NCI-H2107 treated with DMSO at 0.1 percent for 48 hours (cell line): ENCODE measurements at regions not wholly inside any gene's neighbourhood (a gene's known extent, or its start where the extent isn't known, plus 50 kb on each side); places are given as distances from the start of the nearest gene placed in this dataset.
"Not testable (repeated sequence)": the region's sequence is repeated elsewhere in the genome, so short reads cannot be mapped to it uniquely, and the experiment has no call there.

Source experiments
- DNase-seq: peaks from one replicate; lab custom pipeline; 2025; ENCODE audit not compliant: unreplicated experiment; lab: John Stamatoyannopoulos, UW

DNA sequence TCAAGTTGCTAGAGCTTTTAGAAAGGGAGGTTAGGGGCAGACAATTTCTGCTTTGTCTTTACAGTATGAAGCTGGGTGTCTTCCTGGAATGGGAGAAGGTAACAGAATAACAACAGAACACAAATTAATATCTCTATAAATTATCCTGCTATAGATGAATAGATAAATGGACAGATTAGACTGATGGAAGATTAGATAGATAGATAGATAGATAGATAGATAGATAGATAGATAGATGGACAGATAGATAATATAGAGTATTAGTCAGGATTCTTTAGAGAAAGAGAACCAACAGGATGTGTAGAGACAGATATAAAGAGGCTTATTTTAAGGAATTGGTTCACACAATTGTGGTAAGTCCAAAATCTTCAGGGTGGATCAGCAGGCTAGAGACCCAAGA lies 302.2 kb downstream of the BCL11A start:
- no peak for DNase-seq

- DNase-seq = no peak
Observed at GRCh38 chr2:60249879-60250278, 303.6 kb downstream of the BCL11A start.

- no peak for DNase-seq
Observed at GRCh38 chr2:60247471-60247870, 306.0 kb downstream of the BCL11A start.

DNA sequence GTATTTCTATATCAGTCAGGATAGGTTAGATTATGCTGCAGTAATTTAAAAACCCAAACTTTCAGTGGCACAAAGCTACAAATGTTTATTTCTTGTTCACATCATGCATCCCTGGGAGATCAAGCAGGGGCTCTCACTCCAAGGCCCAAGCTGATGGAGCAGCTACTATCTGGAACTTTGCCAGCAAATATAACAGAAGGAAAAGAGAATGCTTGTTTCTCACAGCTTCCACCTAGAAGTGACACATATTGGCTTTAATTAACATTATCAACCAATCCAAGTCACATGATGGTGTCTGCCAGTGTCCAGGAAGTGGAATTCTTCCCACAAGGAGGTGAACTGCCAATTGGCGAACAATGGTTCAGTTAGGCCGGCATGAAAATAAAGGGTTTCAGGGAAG lies 306.9 kb downstream of the BCL11A start:
- DNase-seq = no peak

DNA sequence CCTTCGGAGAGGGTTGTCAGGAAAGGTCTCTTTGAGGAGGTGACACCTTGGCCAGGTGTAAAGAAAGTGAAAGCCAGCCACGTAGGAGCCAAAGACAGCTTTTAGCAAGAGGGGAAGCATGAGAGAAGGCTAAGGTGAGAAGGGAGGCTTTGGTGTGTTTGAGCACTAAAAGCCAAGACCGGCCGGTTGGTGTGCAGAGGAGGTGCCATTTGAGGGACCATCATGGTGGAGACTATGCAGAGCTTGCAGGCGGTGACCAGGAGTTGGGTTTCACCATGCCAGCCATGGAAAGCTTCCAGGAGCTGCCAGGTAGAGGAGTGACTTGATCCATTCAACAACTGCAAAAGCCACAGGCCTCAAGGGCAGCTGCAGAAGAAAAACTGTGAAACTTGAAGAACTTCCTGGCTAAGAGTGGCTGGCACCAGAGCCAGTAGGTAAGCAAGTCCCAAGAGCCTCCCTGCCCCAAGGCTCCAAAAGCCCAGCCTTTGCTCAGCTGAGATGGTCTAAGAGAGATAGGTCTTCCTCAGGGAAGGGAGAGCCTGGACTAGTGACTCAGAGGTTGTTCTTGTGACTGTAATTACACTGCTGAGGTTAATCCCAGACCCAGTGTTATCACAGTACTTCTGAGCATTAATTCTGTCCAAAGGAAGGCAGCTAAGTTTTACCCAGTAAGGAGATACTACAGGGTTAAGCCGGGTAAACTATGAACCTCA lies 319.0 kb downstream of the BCL11A start:
- DNase-seq = no peak

GRCh38 chr2:60230596-60230995 lies 322.9 kb downstream of the BCL11A start:
- no peak for DNase-seq

GRCh38 chr2:60230037-60230436 lies 323.4 kb downstream of the BCL11A start:
- no peak for DNase-seq

DNA sequence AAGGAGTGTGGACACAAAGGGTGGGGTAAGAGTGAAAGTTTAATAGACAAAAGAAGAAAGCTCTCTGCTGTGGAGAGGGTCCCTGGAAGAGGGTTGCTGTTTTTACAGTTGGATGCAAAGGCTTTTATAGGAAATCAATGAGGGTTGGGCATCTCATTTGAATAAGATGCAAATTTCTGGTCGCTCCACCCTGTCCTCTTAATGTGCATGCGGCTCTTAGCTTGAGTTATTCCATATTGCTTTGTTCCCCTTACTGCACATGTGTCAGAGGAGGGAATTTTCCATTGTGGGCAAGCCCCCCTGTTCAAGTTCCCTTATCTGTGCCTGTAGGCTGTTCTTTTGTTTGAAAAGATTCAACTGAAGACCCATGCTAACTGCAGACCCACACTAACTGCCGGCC lies 326.5 kb downstream of the BCL11A start:
- no peak for DNase-seq

DNA sequence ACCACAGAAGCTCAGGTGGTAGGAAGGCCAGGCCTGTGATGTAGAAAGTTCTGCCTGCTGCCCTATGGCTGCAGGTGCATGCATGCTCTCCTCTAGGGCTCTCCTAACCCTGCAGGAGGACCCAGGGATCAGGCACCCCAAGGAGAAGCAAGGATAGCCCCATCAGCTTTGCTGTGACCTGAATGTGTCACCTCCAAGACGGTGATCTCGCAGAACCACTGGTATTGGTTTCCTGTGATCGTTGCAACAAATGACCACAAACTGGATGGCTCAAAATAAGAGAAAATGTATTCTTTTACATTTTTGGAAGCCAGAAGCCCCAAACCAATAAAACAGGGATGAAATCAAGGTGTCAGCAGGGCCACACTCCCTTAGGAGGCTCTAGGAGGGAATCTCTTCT lies 327.3 kb downstream of the BCL11A start:
- DNase-seq = no peak

- DNase-seq = no peak
Observed at GRCh38 chr2:60223859-60224258, 329.6 kb downstream of the BCL11A start.

- no peak for DNase-seq
Observed at GRCh38 chr2:60221098-60221497, 332.4 kb downstream of the BCL11A start.

GRCh38 chr2:60219536-60219935 lies 333.9 kb downstream of the BCL11A start:
- no peak for DNase-seq

- DNase-seq = no peak
Observed at GRCh38 chr2:60216452-60216995, 336.9 kb downstream of the BCL11A start.

DNA sequence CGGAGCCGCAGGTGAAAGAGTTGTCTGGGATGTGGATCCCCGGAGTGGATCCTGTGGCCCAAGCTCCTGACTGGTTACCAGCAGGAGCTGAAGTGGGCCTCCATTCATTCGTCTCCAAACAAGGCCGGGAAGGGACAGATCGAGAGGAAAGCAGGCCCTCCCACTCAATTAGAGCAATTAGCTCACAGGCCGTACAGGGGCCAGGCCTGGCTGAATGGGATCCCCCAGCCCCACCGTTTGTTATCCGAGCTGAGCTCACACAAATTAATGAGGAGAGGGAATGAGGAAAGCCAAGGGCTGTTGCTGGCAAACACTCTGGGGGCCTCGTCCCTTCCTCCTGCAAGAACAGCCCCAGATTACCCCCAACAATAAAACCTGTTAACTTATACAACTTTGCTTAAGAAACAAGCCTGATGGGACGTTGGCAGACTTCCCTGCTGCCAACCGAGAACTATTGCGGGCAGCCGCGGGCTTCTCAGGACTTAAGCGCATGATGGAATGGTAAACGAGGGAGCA lies 338.0 kb downstream of the BCL11A start:
- no peak for DNase-seq

- no peak for DNase-seq
Observed at GRCh38 chr2:60214626-60214875, 338.9 kb downstream of the BCL11A start.

GRCh38 chr2:60213865-60214625 lies 339.4 kb downstream of the BCL11A start:
- DNase-seq = no peak

DNA sequence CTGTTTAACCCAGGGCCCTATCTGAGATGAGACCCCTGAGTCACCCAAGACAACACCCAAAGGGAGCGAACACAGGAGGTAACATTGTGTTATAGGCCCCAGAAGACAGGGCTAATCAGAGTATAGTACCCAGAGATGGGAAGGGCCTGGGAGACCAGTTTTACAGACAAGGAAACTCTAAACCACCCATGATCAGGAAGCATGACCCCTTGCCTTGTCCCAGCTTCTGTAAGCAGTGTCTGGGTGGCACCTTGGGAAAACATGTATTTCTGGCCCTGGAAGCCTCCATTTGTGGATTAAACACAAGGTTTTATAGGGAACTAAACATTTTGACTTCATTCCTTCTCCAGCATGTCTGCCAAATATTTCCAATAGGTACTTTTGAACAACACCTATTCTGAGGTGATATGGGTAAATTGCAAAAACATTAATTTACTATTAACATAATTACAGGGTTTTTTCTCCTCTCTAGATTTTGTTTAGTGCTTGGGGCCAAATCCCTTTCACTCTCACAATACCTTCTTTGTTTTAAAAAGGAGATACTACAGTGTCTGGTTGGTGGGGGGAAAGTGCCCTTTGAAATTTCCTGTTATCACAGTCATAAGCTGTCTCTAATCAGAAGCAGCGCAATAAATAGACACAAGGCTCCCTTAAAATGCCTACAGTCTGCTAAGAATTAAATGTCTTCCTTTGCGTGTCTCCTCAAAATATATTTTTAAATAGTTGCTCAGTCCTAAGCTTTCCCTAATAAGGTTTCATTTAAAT lies 341.1 kb downstream of the BCL11A start:
- DNase-seq = no peak

DNA sequence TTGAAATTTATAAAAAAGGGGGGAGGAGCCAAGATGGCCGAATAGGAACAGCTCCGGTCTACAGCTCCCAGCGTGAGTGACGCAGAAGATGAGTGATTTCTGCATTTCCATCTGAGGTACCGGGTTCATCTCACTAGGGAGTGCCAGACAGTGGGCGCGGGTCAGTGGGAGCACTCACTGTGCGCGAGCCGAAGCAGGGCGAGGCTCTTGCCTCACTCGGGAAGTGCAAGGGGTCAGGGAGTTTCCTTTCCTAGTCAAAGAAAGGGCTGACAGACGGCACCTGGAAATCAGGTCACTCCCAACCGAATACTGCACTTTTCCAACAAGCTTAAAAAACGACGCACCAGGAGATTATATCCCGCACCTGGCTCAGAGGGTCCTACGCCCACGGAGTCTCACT lies 364.4 kb downstream of the BCL11A start:
- not testable (repeated sequence) for DNase-seq

- no peak for DNase-seq
Observed at GRCh38 chr2:60175290-60175689, 378.2 kb downstream of the BCL11A start.

DNA sequence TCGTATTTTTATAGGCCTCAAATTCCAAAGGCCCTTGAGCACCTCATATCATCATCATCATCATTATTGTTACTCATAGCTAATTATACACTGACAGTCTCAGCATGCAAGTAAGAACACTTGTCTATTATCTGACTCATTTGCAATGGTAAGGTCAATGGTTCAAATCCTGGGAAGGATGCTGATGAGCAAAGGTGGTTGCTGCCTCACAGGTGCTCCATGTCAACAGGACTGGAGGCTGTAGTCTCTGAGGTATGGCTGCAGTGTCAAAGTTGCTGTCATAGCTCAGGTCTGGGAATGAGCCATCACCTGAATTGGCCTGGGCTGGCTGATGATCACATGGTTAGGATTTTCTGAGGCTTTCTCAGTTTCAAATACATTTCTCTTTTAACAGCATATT lies 379.3 kb downstream of the BCL11A start:
- DNase-seq = no peak

GRCh38 chr2:60172801-60173200 lies 380.7 kb downstream of the BCL11A start:
- DNase-seq = no peak

GRCh38 chr2:60170272-60170671 lies 383.2 kb downstream of the BCL11A start:
- no peak for DNase-seq
